ENCODE measurements at regions not wholly inside any gene's neighbourhood (a gene's known extent, or its start where the extent isn't known, plus 50 kb on each side); places are given as distances from the start of the nearest gene placed in this dataset.

GRCh38 chr3:24741506-24741905, 246.9 kb upstream of the THRB start:
- no TSS peak for BruUV-seq (replicated peaks)
- dilution Hi-C loops (cut with HindIII; ENCODE audit: low sequenced_read_pairs, unreplicated experiment), result no loop called here

More at GRCh38 chr3:24741506-24741905, 246.9 kb upstream of the THRB start:
- H2BK15ac ChIP-seq (ENCODE audit: low read depth, low read length), result no peak overlapping the region
- no peak for ATAC-seq (ENCODE audit: low read depth)
- H3K4me3 ChIP-seq (ENCODE audit: insufficient read depth, low read depth, low read length), result no peak overlapping the region
- H4K8ac ChIP-seq (ENCODE audit: low read depth in 2 of 2, low read length in 2 of 2), result no peak overlapping the region
- WGBS, 2 experiments (ENCODE audit: extremely low coverage in 2 of 2, insufficient read length in 1 of 2), result no CpG with 5 or more reads among the region's 2 CpGs
- no peak overlapping the region for H3K56ac ChIP-seq (ENCODE audit: extremely low read depth, insufficient read depth, low read length)
- intact Hi-C loops (cut with micrococcal nuclease) (no loop called here), in situ Hi-C loops (cut with MboI; ENCODE audit: low sequenced_read_pairs) (no loop called here)
- H3K27me3 ChIP-seq (ENCODE audit: control insufficient read depth, insufficient read depth, low read length), result no peaks in the 10 kb centered on the region
- no peak overlapping the region for H2BK5ac ChIP-seq (ENCODE audit: low read depth, low read length, poor library complexity, severe bottlenecking)
- no peak for DNase-seq
- H3K18ac ChIP-seq (ENCODE audit: low read depth, low read length), result no peak overlapping the region
- H3K4me1 ChIP-seq (ENCODE audit: control insufficient read depth, insufficient read depth, low read length), result no peaks in the 10 kb centered on the region
- H2AK5ac ChIP-seq (ENCODE audit: low read depth, low read length), result no peak overlapping the region
- no peak overlapping the region for H2BK20ac ChIP-seq (ENCODE audit: low read depth, low read length)
- H2AFZ ChIP-seq (replicated peaks; ENCODE audit: low read length, poor library complexity), result no peak overlapping the region
- POLR2A ChIA-PET (ENCODE audit: unreplicated experiment), result no interaction called here
- H3K23ac ChIP-seq (ENCODE audit: low read depth, low read length), result no peak overlapping the region
- no peak overlapping the region for H4K5ac ChIP-seq (ENCODE audit: low read depth, low read length)
- H2AK9ac ChIP-seq (replicated peaks; ENCODE audit: low read depth, low read length, poor library complexity), result no peak overlapping the region
- H3K27ac ChIP-seq (ENCODE audit: insufficient read depth, low read length), result no peak overlapping the region
- H3K36me3 ChIP-seq (ENCODE audit: control insufficient read depth, insufficient read depth, low read length), result no peaks in the 10 kb centered on the region
- H4K20me1 ChIP-seq (ENCODE audit: insufficient read depth, low read length), result no peaks in the 10 kb centered on the region
- no peak overlapping the region for H3K9ac ChIP-seq (ENCODE audit: low read depth, low read length)
- TF ChIP-seq RFX5 (IDR thresholded peaks at IDR 0.05; ENCODE audit: low read depth, low read length), result no peak
- no peak for TF ChIP-seq ELK1 (IDR thresholded peaks at IDR 0.05; ENCODE audit: borderline replicate concordance, low read depth, low read length)
- no peak for TF ChIP-seq MAZ (IDR thresholded peaks at IDR 0.05; ENCODE audit: borderline replicate concordance, low read depth, low read length)
- no peak for TF ChIP-seq POLR2A (IDR thresholded peaks at IDR 0.05; ENCODE audit: low read depth, low read length)
- no peak for TF ChIP-seq NFE2L2 (IDR thresholded peaks at IDR 0.05; ENCODE audit: low read depth, low read length)
- TF ChIP-seq CEBPB (IDR thresholded peaks at IDR 0.05; ENCODE audit: low read depth, low read length), result no peak
- no peak for TF ChIP-seq MXI1 (IDR thresholded peaks at IDR 0.05; ENCODE audit: borderline replicate concordance, low read depth, low read length)
- no peak for TF ChIP-seq BHLHE40 (IDR thresholded peaks at IDR 0.05; ENCODE audit: low read depth, low read length)
- TF ChIP-seq FOS (IDR thresholded peaks at IDR 0.05; ENCODE audit: low read depth, low read length), result no peak
- no peak for TF ChIP-seq RAD21 (IDR thresholded peaks at IDR 0.05; ENCODE audit: low read length)
- TF ChIP-seq, protein P1, sequence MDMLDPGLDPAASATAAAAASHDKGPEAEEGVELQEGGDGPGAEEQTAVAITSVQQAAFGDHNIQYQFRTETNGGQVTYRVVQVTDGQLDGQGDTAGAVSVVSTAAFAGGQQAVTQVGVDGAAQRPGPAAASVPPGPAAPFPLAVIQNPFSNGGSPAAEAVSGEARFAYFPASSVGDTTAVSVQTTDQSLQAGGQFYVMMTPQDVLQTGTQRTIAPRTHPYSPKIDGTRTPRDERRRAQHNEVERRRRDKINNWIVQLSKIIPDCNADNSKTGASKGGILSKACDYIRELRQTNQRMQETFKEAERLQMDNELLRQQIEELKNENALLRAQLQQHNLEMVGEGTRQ (IDR thresholded peaks at IDR 0.05; ENCODE audit: low read depth, low read length), result no peak
- no peak for TF ChIP-seq MAFK (IDR thresholded peaks at IDR 0.05; ENCODE audit: low read depth, low read length)
- no peak for TF ChIP-seq SMC3 (IDR thresholded peaks at IDR 0.05; ENCODE audit: low read depth, low read length)
- no peak for TF ChIP-seq CHD1 (IDR thresholded peaks at IDR 0.05; ENCODE audit: low read depth, low read length)
- no peak for TF ChIP-seq RCOR1 (IDR thresholded peaks at IDR 0.05; ENCODE audit: insufficient replicate concordance, low read length)
- TF ChIP-seq, protein P2, sequence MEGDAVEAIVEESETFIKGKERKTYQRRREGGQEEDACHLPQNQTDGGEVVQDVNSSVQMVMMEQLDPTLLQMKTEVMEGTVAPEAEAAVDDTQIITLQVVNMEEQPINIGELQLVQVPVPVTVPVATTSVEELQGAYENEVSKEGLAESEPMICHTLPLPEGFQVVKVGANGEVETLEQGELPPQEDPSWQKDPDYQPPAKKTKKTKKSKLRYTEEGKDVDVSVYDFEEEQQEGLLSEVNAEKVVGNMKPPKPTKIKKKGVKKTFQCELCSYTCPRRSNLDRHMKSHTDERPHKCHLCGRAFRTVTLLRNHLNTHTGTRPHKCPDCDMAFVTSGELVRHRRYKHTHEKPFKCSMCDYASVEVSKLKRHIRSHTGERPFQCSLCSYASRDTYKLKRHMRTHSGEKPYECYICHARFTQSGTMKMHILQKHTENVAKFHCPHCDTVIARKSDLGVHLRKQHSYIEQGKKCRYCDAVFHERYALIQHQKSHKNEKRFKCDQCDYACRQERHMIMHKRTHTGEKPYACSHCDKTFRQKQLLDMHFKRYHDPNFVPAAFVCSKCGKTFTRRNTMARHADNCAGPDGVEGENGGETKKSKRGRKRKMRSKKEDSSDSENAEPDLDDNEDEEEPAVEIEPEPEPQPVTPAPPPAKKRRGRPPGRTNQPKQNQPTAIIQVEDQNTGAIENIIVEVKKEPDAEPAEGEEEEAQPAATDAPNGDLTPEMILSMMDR (conservative IDR thresholded peaks at IDR 0.05; ENCODE audit: low read depth, low read length), result no peak
- H3K4me2 ChIP-seq (ENCODE audit: low read depth, low read length), result no peak overlapping the region
- no peaks in the 10 kb centered on the region for H3K9me1 ChIP-seq (ENCODE audit: insufficient read depth, low read length)
- no peaks in the 10 kb centered on the region for H3K79me1 ChIP-seq (ENCODE audit: low read depth in 1 of 2, low read length in 2 of 2)
- CTCF ChIA-PET, result no interaction called here
- no peak overlapping the region for H3K14ac ChIP-seq (replicated peaks; ENCODE audit: low read depth, low read length)
- no peak overlapping the region for H2BK120ac ChIP-seq (ENCODE audit: low read depth, low read length)
- H3K9me3 ChIP-seq (ENCODE audit: control insufficient read depth, insufficient read depth, low read length), result no peaks in the 10 kb centered on the region
- no peak overlapping the region for H3K4ac ChIP-seq (ENCODE audit: low read depth, low read length)
- H4K91ac ChIP-seq (ENCODE audit: insufficient read depth, low read depth, low read length), result no peak overlapping the region
